ENCODE measurements at regions not wholly inside any gene's neighbourhood (a gene's known extent, or its start where the extent isn't known, plus 50 kb on each side); places are given as distances from the start of the nearest gene placed in this dataset.
"Not testable (repeated sequence)": the region's sequence is repeated elsewhere in the genome, so short reads cannot be mapped to it uniquely, and the experiment has no call there.

- Histone ChIP-seq H3K36me3 (replicated peaks) (no peaks in the 10 kb centered on the region), H3K4me3 (ENCODE audit: low read depth, low read length) (no peak overlapping the region), H3K27me3 (replicated peaks) (no peaks in the 10 kb centered on the region), H3K27ac (no peak overlapping the region)
- TF ChIP-seq CTCF (IDR thresholded peaks at IDR 0.05; ENCODE audit: low read depth, low read length, missing control alignments) = no peak
- no peak for DNase-seq
- in situ Hi-C loops (cut with HindIII; ENCODE audit: low pct_ligation_motif_present, low sequenced_read_pairs) = no loop called here
Measured at GRCh38 chr12:13530966-13531365, 334.4 kb downstream of the EMP1 start.

- in situ Hi-C loops (cut with HindIII; ENCODE audit: low pct_ligation_motif_present, low sequenced_read_pairs); H3K36me3 ChIP-seq (replicated peaks); H3K27me3 ChIP-seq (replicated peaks); H3K4me3 ChIP-seq (ENCODE audit: low read depth, low read length); H3K27ac ChIP-seq; DNase-seq: not testable (repeated sequence)
Measured at GRCh38 chr12:13526185-13526921, 329.8 kb downstream of the EMP1 start.

GRCh38 chr12:13523536-13524307, 327.2 kb downstream of the EMP1 start:
- no peak for DNase-seq
- no peaks in the 10 kb centered on the region for H3K27me3 ChIP-seq (replicated peaks)

GRCh38 chr12:13518034-13518433, 321.5 kb downstream of the EMP1 start:
- DNase-seq; H3K36me3 ChIP-seq (replicated peaks); H3K27me3 ChIP-seq (replicated peaks); H3K4me3 ChIP-seq (ENCODE audit: low read depth, low read length); in situ Hi-C loops (cut with HindIII; ENCODE audit: low pct_ligation_motif_present, low sequenced_read_pairs); H3K27ac ChIP-seq: not testable (repeated sequence)

More at GRCh38 chr12:13523536-13524307, 327.2 kb downstream of the EMP1 start:
- no peak overlapping the region for H3K4me3 ChIP-seq (ENCODE audit: low read depth, low read length)
- TF ChIP-seq CTCF (IDR thresholded peaks at IDR 0.05; ENCODE audit: low read depth, low read length, missing control alignments) = no peak
- H3K36me3 ChIP-seq (replicated peaks) = no peaks in the 10 kb centered on the region
- in situ Hi-C loops (cut with HindIII; ENCODE audit: low pct_ligation_motif_present, low sequenced_read_pairs) = no loop called here
- no peak overlapping the region for H3K27ac ChIP-seq

GRCh38 chr12:13509740-13510139, 313.2 kb downstream of the EMP1 start:
- DNase-seq = no peak
- no peaks in the 10 kb centered on the region for H3K27me3 ChIP-seq (replicated peaks)
- in situ Hi-C loops (cut with HindIII; ENCODE audit: low pct_ligation_motif_present, low sequenced_read_pairs) = no loop called here
- H3K4me3 ChIP-seq (ENCODE audit: low read depth, low read length) = no peak overlapping the region
- H3K36me3 ChIP-seq (replicated peaks) = no peaks in the 10 kb centered on the region
- H3K27ac ChIP-seq = no peak overlapping the region
- no peak for TF ChIP-seq CTCF (IDR thresholded peaks at IDR 0.05; ENCODE audit: low read depth, low read length, missing control alignments)

GRCh38 chr12:13505636-13506035, 309.1 kb downstream of the EMP1 start:
- no peak for DNase-seq
- H3K36me3 ChIP-seq (replicated peaks) = no peaks in the 10 kb centered on the region

More at GRCh38 chr12:13505636-13506035, 309.1 kb downstream of the EMP1 start:
- in situ Hi-C loops (cut with HindIII; ENCODE audit: low pct_ligation_motif_present, low sequenced_read_pairs) = no loop called here
- no peak for TF ChIP-seq CTCF (IDR thresholded peaks at IDR 0.05; ENCODE audit: low read depth, low read length, missing control alignments)
- H3K27me3 ChIP-seq (replicated peaks) = no peaks in the 10 kb centered on the region
- H3K27ac ChIP-seq = no peak overlapping the region
- H3K4me3 ChIP-seq (ENCODE audit: low read depth, low read length) = no peak overlapping the region
